SHP77 treated with DMSO at 0.1 percent for 48 hours (cell line): ENCODE measurements at regions not wholly inside any gene's neighbourhood (a gene's known extent, or its start where the extent isn't known, plus 50 kb on each side); places are given as distances from the start of the nearest gene placed in this dataset.

Experiments
- DNase-seq: peaks from one replicate; lab custom pipeline; 2025; lab: John Stamatoyannopoulos, UW

DNA sequence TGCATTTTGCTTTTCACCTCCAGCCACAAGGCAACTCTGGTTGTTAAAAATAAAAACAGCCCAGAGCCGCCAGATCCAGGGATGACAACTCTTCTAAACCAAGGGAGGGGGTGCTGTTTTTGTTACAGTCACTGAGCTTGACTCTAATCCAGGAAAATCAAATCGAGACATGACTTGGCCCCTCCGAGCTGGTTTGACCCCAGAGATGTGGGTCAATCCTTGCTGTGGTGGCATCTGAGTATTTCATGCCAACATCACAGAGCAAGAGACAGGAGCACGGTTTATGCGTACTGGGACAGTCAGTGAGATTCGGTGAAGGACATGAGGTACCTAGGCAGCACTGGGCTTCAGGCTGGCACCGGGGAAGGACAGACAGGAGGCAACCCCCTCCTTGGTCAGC, 88.8 kb upstream of the ZMIZ1 start:
- no peak for DNase-seq

DNA sequence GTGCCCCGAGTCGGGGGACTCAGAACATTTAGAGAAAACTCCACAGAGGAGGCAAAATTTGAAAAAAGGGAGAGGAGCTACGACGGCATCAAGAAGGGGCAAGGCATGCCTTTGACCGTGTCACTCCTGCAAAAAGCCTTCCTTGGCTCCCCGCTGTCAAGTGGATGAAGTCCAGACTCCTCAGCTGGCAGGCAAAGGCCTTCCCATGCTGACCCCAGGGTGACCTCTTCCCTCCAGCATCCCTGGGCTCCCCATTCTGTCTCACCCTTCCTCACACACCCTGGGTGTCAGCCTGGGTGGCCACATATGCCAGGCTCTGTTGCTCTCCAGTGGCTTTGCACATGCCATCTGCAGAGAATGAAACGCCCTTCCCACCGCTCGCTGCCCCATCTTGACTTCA, 88.4 kb upstream of the ZMIZ1 start:
- DNase-seq = no peak

DNA sequence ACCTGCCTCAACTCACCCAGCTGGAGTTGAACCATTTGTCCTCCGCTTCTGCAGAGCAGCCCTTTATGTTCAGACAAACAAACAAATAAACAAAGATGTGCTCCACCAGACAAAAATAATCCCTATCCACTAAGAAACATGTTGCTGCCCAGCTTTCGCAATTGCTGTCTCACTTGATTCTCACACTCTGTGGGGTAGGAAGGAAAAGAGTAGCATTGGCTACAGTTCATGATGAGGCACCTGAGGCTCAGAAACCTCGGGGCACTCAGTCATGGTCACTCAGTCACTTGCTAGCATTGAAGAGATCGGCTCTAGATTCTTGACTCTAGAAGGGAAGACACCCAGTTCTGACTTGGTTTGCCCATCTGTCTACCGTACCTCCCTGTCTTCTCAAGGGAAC, 88.0 kb upstream of the ZMIZ1 start:
- DNase-seq = no peak

DNA sequence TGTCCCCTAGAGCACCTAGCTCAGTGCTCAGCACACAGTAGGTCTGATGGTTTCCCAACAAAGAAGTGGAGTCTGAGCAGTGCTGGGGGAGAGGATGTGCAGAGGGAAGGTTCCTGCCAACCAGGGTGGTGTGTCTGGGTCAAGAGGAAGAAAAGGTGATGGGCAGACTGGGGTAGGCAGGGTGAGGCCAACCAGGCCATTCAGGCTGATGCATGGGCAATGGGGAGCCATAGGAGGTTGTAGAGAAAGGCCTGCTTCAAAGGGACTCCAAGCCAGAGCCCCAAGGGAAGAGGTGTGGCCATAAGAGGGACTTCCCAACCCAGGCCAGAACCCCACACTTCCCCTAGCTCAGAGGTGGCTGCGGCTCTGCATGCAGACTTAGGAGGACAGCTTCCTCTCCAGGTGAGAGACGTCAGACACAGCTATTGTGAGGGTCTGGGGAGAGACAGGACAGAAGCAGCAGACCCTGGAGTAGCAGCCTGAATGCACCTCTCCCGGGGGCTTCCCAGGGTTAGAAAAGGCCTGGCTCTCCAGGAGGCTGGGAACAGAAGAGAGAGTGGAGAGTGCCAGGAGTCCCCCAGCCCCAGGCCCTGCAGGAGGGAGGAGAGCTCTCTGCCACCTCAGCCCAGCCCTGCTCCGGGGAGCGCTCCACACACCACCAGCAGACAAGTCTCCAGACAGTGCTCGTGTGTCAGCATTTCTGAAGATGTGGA, 87.4 kb upstream of the ZMIZ1 start:
- no peak for DNase-seq

DNA sequence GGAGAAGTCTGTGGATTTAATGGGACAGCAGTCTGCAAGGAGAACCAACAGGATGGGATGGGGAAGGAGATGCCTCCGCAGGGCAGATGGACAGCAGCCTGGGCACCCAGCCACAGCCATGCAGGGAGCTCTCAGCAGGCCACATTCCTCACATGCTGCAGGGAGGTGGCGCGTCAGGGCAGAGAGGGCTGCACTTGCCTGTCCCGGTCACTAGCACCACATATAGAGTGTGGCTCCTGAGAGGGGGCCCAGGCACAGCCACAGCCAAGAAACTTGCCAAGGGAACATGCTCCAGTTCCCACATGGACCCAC, 86.8 kb upstream of the ZMIZ1 start:
- no peak for DNase-seq

DNA sequence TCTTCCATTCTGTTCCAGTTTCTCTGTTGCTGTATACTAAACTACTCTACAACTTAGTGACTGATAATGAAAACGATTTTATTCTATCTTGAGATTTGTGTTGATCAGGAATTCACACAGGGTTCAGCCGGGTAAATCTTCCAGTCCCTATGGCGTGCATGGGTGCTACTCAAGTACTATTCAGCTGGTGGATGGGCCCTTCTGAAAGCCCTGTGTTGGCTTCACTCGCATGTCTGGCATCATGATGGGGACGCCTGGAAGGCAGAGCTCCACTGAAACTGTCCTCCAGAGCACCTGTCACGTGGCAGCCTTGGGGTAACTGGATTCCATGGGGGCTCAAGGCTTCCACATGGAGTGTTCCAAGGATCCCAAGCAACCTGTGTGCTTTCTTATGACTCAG, 86.0 kb upstream of the ZMIZ1 start:
- DNase-seq = no peak

GRCh38 chr10:78983608-78984007, 85.2 kb upstream of the ZMIZ1 start:
- no peak for DNase-seq

- no peak for DNase-seq
These were observed 82.6 kb upstream of the ZMIZ1 start for GRCh38 chr10:78985973-78986818.

- DNase-seq = no peak
These were observed 77.6 kb upstream of the ZMIZ1 start for GRCh38 chr10:78991187-78991586.

GRCh38 chr10:78992333-78992732, 76.4 kb upstream of the ZMIZ1 start:
- no peak for DNase-seq

- DNase-seq = no peak
These were observed 75.4 kb upstream of the ZMIZ1 start for GRCh38 chr10:78993261-78993945.

DNA sequence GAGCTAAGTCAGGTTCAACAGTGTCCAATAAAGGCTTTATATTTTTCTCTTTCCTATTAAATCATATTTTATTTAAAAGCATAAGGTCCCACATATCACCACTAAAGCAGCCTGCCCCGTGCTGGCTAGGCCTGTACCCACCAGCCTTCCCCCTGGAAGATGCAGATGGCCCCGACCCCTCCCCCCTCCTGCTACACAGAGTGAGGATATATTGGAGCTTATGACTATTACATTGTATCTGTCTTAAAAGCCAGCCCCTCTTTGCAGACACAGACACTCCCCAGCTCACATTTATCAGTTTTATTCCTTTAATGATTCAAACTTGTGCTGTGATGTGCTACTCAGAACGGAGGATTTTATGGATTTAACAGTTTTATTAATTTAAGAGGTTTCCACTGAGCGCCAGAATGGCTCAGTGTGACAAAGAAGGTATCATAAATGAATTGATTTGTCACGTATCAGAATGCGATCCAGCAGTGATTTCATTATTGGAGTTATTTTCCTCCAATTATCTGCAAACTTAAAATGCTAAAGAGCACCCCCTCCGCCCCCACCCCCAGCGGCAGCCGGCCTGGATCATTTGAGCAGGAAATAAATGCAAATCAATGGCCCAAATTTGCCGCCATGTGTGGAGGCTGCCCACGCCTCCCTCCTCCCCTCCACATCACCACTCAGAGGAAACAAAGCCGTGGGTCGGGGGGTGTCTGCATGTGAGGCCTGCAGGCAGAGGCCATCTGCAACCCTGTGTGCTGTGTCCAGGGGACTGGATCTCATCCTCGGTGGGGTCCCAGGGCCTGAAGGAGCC, 72.6 kb upstream of the ZMIZ1 start:
- no peak for DNase-seq

- DNase-seq = no peak
These were observed 72.0 kb upstream of the ZMIZ1 start for GRCh38 chr10:78996792-78997129.

DNA sequence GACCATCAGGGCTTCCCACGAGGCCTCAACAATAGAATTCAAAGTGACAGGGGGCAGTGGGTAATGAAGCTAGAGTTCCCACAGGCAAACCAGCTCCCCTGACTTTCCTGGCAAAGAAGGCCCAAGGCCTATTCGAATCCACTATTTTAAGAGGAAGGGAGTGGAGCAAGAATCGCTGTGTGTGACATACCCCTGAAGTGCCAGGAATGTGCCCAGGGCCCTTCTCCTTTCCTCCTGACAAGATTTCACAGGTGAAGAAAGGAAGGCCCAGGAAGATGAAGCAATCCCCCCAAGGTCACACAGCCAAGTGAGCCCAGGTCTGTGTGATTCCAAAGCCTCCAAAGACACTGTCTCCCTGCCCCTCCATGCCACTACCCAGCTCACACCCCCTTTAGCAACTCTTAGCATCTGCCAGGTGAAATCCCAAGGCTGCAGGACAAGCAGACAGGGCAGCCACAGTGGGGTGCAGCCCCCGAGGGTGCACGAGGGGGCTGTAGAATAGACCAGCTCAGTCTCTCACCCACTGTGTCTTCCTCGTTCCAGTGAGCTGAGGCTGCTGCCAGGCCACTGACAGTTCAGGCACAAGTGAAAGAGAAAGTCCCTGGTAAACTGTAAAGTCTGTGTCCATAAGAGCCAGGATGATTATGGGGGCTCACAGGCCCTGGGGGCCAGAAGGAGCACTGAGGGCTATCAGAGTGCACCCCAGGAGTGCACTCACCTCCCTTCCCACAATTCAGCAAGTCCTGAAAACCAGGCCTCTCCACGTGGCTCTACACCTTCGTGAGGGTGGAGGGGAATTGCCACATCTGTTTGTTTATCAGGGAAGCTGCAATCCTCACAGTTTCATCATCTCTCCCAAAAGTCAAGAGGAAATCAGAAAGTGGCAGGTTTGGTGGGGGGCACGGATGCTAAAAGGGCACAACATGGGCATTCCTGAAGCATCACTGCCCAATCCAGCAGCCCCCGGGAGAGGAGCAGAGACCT, 70.8 kb upstream of the ZMIZ1 start:
- DNase-seq = no peak

DNA sequence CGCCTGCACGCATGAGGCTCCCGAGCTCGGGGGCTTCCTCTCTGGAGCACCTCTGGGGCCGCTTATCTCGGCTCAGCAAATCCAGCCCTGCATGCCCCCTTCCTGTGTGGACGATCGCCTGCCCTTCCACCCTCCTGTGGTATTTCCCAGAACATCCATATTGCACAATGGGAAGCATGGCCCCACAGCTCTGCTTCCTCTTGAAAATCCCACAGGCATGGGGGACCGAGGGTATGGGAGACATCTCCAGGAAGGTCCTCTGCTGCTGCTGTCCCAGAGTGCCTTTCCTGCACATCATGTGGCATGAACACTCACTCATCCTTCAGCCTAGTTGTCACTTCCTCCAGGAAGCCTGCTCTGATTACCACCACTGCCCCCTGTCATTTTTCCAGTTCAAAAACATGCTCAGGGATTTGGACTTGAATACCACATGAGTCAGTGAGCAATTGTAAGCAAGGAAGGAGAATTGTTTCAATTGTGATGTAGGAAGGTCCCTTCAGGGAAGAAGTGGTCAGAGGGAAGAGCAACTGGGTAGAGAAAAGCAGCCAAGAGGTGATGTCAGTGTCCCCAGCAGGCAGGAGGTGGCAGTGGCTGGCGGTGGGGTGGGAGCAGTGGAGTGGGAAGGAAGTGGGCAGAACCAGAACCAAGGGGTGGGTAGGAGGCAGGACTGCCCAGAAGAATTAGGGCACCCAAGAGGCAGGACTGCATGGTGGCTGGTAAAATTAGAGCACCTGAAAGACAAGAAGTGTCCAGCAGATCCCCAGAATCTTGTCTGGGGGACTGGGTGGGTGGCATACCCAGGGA, 67.5 kb upstream of the ZMIZ1 start:
- DNase-seq = no peak

- no peak for DNase-seq
These were observed 66.4 kb upstream of the ZMIZ1 start for GRCh38 chr10:79002336-79002735.

DNA sequence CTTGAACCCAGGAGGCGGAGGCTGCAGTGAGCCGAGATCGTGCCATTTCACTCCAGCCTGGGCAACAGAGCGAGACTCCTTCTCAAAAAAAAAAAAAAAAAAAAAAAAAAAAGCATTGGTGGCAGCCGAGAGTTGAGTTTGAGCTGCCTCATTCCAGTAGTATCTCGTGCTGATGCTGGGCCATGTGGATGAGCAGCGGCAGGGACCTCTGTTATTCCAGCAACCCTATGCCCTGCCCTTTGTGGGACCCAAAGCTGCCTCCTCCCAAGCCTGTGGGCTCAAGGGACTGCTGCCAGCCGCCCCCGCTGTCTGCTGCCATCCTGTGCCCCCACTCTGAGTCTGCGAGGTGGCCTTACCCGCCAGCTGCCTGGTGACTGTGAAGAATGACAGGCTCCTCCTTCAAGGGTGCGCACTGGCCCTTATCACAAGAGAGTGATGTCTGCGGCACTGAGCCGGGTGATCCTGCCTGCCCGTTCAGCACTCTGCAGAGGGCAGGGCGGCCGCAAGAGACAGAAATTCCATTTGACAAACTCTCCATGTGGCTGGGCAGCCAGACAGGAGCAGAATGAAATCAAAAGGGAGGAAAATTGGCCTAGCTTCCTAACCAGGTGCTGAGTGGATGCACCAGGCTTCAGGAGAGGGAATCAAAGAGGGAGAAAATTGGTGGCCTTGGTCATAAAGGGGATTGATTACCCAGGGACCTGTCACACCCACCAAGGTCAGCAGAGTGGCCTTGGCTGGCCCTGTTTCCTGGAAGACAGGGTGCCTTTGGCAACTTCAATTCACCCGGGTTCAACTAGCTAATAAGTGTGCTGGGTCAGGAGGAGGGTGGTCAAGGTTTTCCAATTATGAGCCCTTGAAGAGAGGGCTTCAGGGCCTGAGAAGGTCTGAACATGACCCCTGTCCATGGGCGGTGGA, 65.3 kb upstream of the ZMIZ1 start:
- DNase-seq = no peak

DNA sequence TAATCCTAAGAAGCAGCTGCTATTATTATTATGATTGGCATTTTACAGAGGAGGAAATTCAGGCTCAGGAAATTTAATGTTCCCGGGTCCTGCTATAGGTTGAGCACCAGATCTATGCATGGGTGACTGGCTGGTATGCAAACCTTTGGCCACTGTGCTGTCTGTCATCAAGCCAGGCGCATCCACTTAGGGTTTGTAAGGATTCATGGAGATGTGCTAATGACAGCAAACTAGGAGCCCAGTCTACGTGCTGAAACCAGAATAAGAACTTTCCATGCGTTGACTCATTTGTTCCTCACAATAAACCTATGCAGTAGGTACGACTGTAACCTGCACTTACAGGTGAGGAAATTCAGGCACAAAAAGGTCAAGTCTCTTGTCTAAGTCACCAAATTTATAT, 64.5 kb upstream of the ZMIZ1 start:
- DNase-seq = no peak

GRCh38 chr10:79005126-79005810, 63.5 kb upstream of the ZMIZ1 start:
- no peak for DNase-seq
